Left lung (tissue), 4 donors: ENCODE measurements at regions not wholly inside any gene's neighbourhood (a gene's known extent, or its start where the extent isn't known, plus 50 kb on each side); places are given as distances from the start of the nearest gene placed in this dataset.

ENCODE experiments used
- ATAC-seq: fragments of 200-7000 bp; cut with Tn5 transposase; one replicate; pipeline ENCODE4 v1.9.1; 2020; ENCODE audit warnings: moderate library complexity
- DNase-seq, 4 donors: peaks; one replicate each; pipeline ENCODE4 v3.0.0-alpha.2; 2013 to 2020
- H3K27ac ChIP-seq, 2 donors: fragments of 200-600 bp; sonication (generic) in 1 of 2; one replicate each; pipeline versions ENCODE4 v1.5.0 to v1.8.0; 2020 to 2021
- H3K27me3 ChIP-seq, 2 donors: fragments of 200-600 bp; sonication (generic) in 1 of 2; one replicate each; pipeline versions ENCODE4 v1.5.0 to v1.8.0; 2020 to 2021
- H3K36me3 ChIP-seq, 2 donors: fragments of 200-600 bp; sonication (generic) in 1 of 2; one replicate each; pipeline versions ENCODE4 v1.5.0 to v1.8.0; 2020 to 2021
- H3K4me1 ChIP-seq, 2 donors: fragments of 200-600 bp; one replicate each; pipeline ENCODE4 v1.8.0; 2021
- H3K4me3 ChIP-seq, 2 donors: fragments of 200-600 bp; sonication (generic) in 1 of 2; one replicate each; pipeline versions ENCODE4 v1.5.0 to v1.8.0; 2020 to 2021; ENCODE audit warnings: mild to moderate bottlenecking in 1 of 2
- H3K9me3 ChIP-seq, 2 donors: fragments of 200-600 bp; sonication (generic) in 1 of 2; one replicate each; pipeline versions ENCODE4 v1.5.0 to v1.8.0; 2020 to 2021
- CTCF ChIP-seq, 2 donors: fragments of 200-600 bp; sonication (generic) in 1 of 2; IDR thresholded peaks; one replicate each; pipeline versions ENCODE4 v1.5.0 to v1.8.0; 2021; ENCODE audit warnings: antibody characterized with exemption in 2 of 2
- intact Hi-C, 2 donors: fragments of 100-400 bp; cut with DNase I; formaldehyde crosslinking; loops; one replicate each; pipeline versions ENCODE4 v1.11.2 to v1.14.2; 2022
- donor health status: DM: no; HTN: yes; CAD: no.
- donor health status: DM: no; HTN: no; CAD: no.

DNA sequence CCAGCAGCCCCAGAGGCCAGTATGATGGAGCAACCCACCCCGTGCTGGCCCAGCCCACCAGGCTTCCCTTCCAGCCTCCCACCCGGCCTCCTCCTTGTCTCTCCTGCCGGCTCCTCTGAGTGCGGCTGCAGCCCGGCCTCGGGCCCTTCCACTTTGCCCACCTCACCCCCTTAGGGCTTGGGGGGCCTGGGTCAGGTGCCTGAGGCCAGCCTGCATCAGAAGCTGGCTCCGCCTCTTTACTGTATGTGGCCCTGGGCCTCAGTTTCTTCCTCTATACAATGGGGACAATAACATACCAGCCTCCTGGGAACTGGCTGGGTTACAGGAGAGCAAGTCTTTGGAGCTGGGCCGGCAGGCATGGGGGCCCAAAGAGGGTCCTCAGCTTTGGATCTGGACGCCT lies 221.1 kb upstream of the CIBAR2 start:
- H3K4me3 ChIP-seq, result no peak overlapping the region
- intact Hi-C loops, result no loop called here
- no peak for TF ChIP-seq CTCF (IDR thresholded peaks at IDR 0.05)
- H3K27me3 ChIP-seq, result peaks cover 0 to 47% of the 10 kb centered on the region in 2 donors
- no peak for ATAC-seq
- no peaks in the 10 kb centered on the region for H3K9me3 ChIP-seq
- H3K36me3 ChIP-seq, result no peaks in the 10 kb centered on the region
- no peak for DNase-seq
- H3K27ac ChIP-seq, result no peak overlapping the region
- H3K4me1 ChIP-seq, result peaks cover 15 to 30% of the 10 kb centered on the region in 2 donors

- intact Hi-C loops, result no loop called here
- Histone ChIP-seq H3K27me3 (peaks cover 0 to 40% of the 10 kb centered on the region in 2 donors), H3K27ac (no peak overlapping the region), H3K4me3 (no peak overlapping the region), H3K9me3 (no peaks in the 10 kb centered on the region), H3K36me3 (no peaks in the 10 kb centered on the region), H3K4me1 (peaks cover 15 to 24% of the 10 kb centered on the region in 2 donors)
- no peak for TF ChIP-seq CTCF (IDR thresholded peaks at IDR 0.05)
- no peak for DNase-seq
- no peak for ATAC-seq
These were observed 221.7 kb upstream of the CIBAR2 start for GRCh38 chr16:85333744-85334640.

GRCh38 chr16:85334718-85335583 lies 222.7 kb upstream of the CIBAR2 start:
- Histone ChIP-seq H3K36me3 (no peaks in the 10 kb centered on the region), H3K27ac (no peak overlapping the region), H3K4me3 (no peak overlapping the region), H3K27me3 (peaks cover 0 to 30% of the 10 kb centered on the region in 2 donors), H3K4me1 (peaks cover 15 to 24% of the 10 kb centered on the region in 2 donors), H3K9me3 (no peaks in the 10 kb centered on the region)
- DNase-seq (peak in 1 of 4 donors; percentile 81), ATAC-seq (peak; percentile 59)
- TF ChIP-seq CTCF (IDR thresholded peaks at IDR 0.05), result no peak
- intact Hi-C loops, result no loop called here

DNA sequence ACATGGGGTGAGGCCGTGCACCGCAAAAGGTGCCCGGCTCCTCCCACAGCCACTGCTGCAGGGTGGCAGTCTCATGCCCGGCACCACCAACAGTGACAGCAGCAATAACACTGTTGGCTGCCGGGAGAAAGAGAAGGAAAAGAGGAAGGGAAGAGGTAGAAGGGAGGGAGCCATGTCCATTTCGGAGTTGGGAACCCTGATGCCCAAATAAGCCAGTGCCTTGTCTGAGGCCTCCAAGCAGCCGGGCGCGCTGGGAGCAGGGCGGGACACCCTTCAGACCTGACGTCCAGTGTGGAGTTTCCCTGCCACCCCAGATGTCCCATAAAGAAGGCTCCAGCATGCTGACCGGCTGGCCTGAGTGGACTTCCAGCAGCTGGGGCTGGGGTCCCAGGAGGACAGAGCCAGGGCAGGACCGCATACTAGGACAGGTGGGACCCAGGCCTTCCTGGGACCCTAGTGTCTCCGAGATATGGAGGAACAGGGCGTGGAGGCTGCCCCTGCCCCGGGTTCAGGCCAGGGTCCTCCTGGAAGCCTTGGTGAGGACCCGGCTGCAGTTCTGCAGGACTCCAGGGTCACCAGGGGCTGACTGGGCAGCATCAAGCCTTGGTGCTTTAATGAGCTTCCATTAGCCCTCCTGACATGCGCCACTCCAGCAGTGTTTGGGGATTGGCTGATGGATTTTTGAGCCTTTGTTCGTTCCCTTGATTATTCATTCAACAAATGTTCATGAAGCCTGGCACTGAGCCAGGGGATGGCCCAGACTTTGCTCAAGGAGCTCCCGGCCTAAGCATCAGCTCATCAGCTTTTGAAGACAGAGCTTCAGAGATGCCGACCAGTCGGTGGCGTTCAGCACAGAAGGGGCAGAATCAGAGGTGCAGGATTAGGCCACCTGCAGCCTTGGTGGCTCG lies 223.6 kb upstream of the CIBAR2 start:
- ATAC-seq, result no peak
- peaks cover 11 to 18% of the 10 kb centered on the region in 2 donors for H3K4me1 ChIP-seq
- H3K4me3 ChIP-seq, result no peak overlapping the region
- H3K27me3 ChIP-seq, result peaks cover 0 to 22% of the 10 kb centered on the region in 2 donors
- H3K36me3 ChIP-seq, result no peaks in the 10 kb centered on the region
- no peaks in the 10 kb centered on the region for H3K9me3 ChIP-seq
- intact Hi-C loops, result no loop called here
- no peak for TF ChIP-seq CTCF (IDR thresholded peaks at IDR 0.05)
- H3K27ac ChIP-seq, result no peak overlapping the region
- no peak for DNase-seq
